Muscle layer of colon (tissue), 2 donors: ENCODE measurements at regions not wholly inside any gene's neighbourhood (a gene's known extent, or its start where the extent isn't known, plus 50 kb on each side); places are given as distances from the start of the nearest gene placed in this dataset.

Experiments
- H3K27ac ChIP-seq: one replicate; pipeline ENCODE4 v1.7.0; 2013; ENCODE audit warnings: low read depth, mild to moderate bottlenecking, low read length, moderate library complexity
- H3K27me3 ChIP-seq, 2 donors: one replicate each; pipeline ENCODE4 v1.7.0; 2013; ENCODE audit warnings: low read length in 2 of 2, mild to moderate bottlenecking in 2 of 2; ENCODE audit not compliant: insufficient read depth in 2 of 2, control insufficient read depth in 1 of 2
- H3K36me3 ChIP-seq: one replicate; pipeline ENCODE4 v1.7.0; 2013; ENCODE audit warnings: mild to moderate bottlenecking, low read length; ENCODE audit not compliant: insufficient read depth
- H3K4me1 ChIP-seq: one replicate; pipeline ENCODE4 v1.7.0; 2013; ENCODE audit warnings: mild to moderate bottlenecking, low read length; ENCODE audit not compliant: insufficient read depth
- H3K4me3 ChIP-seq, 2 donors: one replicate each; pipeline ENCODE4 v1.7.0; 2013; ENCODE audit warnings: low read length in 2 of 2, low read depth in 1 of 2, mild to moderate bottlenecking in 1 of 2, moderate library complexity in 1 of 2
- H3K9ac ChIP-seq: one replicate; pipeline ENCODE4 v1.7.0; 2013; ENCODE audit warnings: low read length
- H3K9me3 ChIP-seq: one replicate; pipeline ENCODE4 v1.7.0; 2013; ENCODE audit warnings: mild to moderate bottlenecking, low read length
- donor health status: abdominal sarcoma.
- donor health status: Adenocarcinoma of cecum.

DNA sequence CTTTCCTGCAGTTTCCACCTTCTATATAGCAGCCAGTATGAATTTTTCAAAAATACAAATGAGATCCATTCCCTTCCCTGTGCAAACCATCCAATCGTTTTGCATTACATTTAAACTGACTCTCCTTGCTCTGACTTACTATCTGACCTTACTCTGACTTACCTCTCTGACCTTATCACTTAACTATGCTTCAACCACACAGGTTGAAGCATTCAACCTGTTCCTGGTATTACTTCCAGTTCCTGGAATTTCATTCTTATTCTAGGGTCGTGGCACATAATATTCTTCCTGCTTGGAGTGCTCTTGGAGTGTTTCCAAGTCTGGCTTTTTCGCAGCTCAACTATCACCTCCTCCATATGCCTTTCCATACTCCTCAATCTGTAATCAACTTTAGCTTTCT lies 850.6 kb upstream of the CHAC2 start:
- no peak overlapping the region for H3K27ac ChIP-seq
- H3K4me3 ChIP-seq, result no peak overlapping the region
- H3K9me3 ChIP-seq, result no peaks in the 10 kb centered on the region
- H3K4me1 ChIP-seq, result no peaks in the 10 kb centered on the region
- no peaks in the 10 kb centered on the region for H3K36me3 ChIP-seq
- H3K9ac ChIP-seq, result no peak overlapping the region
- no peaks in the 10 kb centered on the region for H3K27me3 ChIP-seq

DNA sequence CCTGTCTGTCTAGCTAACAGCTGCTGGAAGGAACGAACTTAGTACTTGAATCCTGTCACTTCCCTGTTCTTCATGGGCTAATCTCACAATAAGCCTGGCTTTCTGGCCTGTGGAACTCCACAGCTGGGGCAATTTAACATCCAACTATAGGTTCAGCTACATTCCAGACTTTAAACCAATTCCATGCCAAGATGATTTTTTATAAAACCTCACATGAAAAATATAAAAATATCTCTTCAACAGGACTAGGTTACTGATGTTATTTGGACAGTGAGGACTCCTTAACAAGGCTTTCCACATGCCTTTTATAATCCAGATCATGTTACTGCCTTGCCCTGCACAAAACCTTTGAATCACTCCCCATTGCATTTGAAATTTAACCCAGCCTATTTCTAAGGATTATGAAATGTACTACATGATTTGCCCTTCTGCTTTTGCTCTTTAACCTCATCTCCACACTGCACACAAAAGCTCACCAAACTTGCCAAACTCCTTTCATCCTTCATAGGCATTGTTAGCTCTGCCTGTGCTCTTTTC lies 863.2 kb upstream of the CHAC2 start:
- no peak overlapping the region for H3K4me3 ChIP-seq
- H3K9ac ChIP-seq, result no peak overlapping the region
- no peak overlapping the region for H3K27ac ChIP-seq
- no peaks in the 10 kb centered on the region for H3K36me3 ChIP-seq
- no peaks in the 10 kb centered on the region for H3K4me1 ChIP-seq
- H3K9me3 ChIP-seq, result peaks cover 4% of the 10 kb centered on the region
- H3K27me3 ChIP-seq, result no peaks in the 10 kb centered on the region

DNA sequence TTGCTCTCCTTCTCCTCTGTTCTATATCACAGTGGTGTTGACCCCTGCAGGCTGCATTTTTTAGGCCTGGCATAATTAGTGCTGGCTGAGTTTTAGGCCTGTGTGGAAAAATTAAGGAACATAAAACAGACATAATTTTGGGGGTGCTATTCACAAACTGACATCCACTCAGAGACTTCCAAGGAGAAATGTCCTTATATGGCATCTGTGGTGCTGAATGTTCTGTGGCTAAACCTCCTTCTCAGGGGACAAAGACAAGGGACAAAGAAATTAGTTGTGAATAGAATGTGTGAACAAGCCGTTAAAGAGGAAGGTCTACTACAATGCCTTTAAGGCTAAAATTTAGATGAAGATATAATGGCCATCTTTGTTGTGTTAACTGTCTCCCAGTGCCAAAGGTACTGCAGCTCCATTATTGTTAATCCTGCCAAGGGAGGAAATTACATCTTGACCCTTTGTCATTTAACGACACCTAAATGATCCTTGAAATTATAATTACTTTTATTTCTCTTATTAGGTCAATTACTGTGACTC lies 870.0 kb upstream of the CHAC2 start:
- H3K4me3 ChIP-seq, result no peak overlapping the region

GRCh38 chr2:52895726-52896340 lies 871.8 kb upstream of the CHAC2 start:
- Histone ChIP-seq H3K9ac (no peak overlapping the region), H3K4me1 (no peaks in the 10 kb centered on the region), H3K27me3 (no peaks in the 10 kb centered on the region), H3K27ac (no peak overlapping the region), H3K36me3 (no peaks in the 10 kb centered on the region), H3K9me3 (no peaks in the 10 kb centered on the region), H3K4me3 (no peak overlapping the region)

More for the DNA sequence above, 870.0 kb upstream of the CHAC2 start:
- H3K27ac ChIP-seq, result no peak overlapping the region
- no peak overlapping the region for H3K9ac ChIP-seq
- H3K9me3 ChIP-seq, result peaks cover 4% of the 10 kb centered on the region
- no peaks in the 10 kb centered on the region for H3K27me3 ChIP-seq
- H3K4me1 ChIP-seq, result no peaks in the 10 kb centered on the region
- H3K36me3 ChIP-seq, result no peaks in the 10 kb centered on the region

DNA sequence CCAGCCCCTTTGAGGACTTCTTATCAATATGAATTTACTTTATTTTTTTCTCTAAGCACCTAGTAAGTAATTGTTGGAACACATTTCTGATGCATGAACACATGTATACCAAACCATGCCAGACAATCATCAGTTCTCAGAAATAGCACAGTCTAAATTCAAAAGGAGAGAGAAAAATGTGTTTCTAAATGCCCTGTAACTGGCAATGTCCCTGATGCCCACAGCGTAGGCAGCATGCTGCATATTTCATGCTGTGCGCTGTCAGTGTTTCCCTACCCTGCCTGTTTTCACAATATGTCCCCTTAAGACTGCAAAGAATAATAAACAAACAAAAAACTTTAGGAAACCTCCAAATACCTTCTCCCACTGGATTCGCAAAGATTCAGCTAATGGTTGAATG lies 881.0 kb upstream of the CHAC2 start:
- Histone ChIP-seq H3K9me3 (no peaks in the 10 kb centered on the region), H3K27ac (no peak overlapping the region), H3K27me3 (no peaks in the 10 kb centered on the region), H3K9ac (no peak overlapping the region), H3K36me3 (no peaks in the 10 kb centered on the region), H3K4me3 (no peak overlapping the region), H3K4me1 (no peaks in the 10 kb centered on the region)

GRCh38 chr2:52884761-52885352 lies 882.7 kb upstream of the CHAC2 start:
- Histone ChIP-seq H3K4me1 (no peaks in the 10 kb centered on the region), H3K4me3 (no peak overlapping the region), H3K9ac (no peak overlapping the region), H3K36me3 (no peaks in the 10 kb centered on the region), H3K9me3 (no peaks in the 10 kb centered on the region), H3K27ac (no peak overlapping the region), H3K27me3 (no peaks in the 10 kb centered on the region)

DNA sequence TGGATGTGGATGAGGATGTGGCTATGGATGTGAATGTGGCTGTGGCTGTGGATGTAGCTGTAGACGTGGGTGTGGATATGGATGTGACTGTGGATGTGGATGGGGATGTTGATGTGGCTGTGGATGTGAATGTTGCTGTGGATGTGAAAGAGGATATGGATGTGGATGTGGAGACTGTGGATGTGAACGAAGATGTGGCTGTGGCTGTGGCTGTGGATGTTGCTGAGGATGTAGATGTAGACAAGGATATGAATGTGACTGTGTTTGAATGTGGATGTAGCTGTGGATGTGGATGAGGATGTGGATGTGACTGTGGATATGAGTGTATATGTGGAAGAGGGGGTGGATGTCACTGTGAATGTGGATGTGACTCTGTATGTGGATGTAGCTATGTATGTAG lies 884.6 kb upstream of the CHAC2 start:
- H3K4me3 ChIP-seq, result no peak overlapping the region
- H3K9me3 ChIP-seq, result no peaks in the 10 kb centered on the region
- H3K4me1 ChIP-seq, result no peaks in the 10 kb centered on the region
- no peak overlapping the region for H3K27ac ChIP-seq
- no peaks in the 10 kb centered on the region for H3K27me3 ChIP-seq
- no peak overlapping the region for H3K9ac ChIP-seq
- no peaks in the 10 kb centered on the region for H3K36me3 ChIP-seq

GRCh38 chr2:52881606-52882005 lies 886.0 kb upstream of the CHAC2 start:
- Histone ChIP-seq H3K36me3 (no peaks in the 10 kb centered on the region), H3K9me3 (no peaks in the 10 kb centered on the region), H3K4me3 (no peak overlapping the region), H3K9ac (no peak overlapping the region), H3K27ac (no peak overlapping the region), H3K27me3 (no peaks in the 10 kb centered on the region), H3K4me1 (no peaks in the 10 kb centered on the region)

GRCh38 chr2:52880872-52881271 lies 886.7 kb upstream of the CHAC2 start:
- no peaks in the 10 kb centered on the region for H3K9me3 ChIP-seq
- H3K36me3 ChIP-seq, result no peaks in the 10 kb centered on the region

GRCh38 chr2:52879561-52879960 lies 888.0 kb upstream of the CHAC2 start:
- H3K9me3 ChIP-seq, result no peaks in the 10 kb centered on the region
- H3K4me1 ChIP-seq, result no peaks in the 10 kb centered on the region
- H3K36me3 ChIP-seq, result no peaks in the 10 kb centered on the region
- H3K27ac ChIP-seq, result no peak overlapping the region
- no peak overlapping the region for H3K9ac ChIP-seq
- no peaks in the 10 kb centered on the region for H3K27me3 ChIP-seq
- H3K4me3 ChIP-seq, result no peak overlapping the region

More at GRCh38 chr2:52880872-52881271, 886.7 kb upstream of the CHAC2 start:
- Histone ChIP-seq H3K4me3 (no peak overlapping the region), H3K4me1 (no peaks in the 10 kb centered on the region), H3K9ac (no peak overlapping the region), H3K27me3 (no peaks in the 10 kb centered on the region), H3K27ac (no peak overlapping the region)

DNA sequence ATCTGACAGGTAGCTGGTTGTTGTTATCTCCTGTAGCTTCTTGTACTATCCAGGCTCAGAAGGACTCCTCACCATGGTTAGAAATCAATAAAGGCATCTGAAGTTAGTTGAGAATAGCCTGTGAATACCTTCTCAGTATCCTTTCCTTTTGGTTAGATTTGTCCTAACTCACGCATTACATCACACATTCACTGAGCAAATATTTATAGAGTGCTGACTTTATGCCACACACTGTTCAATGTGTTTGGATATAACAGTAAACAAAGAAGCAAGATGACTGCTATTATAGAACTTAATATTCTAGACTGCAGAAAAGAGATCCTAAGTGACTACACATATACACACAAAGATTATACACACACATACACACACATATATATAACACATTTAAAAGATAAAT lies 889.9 kb upstream of the CHAC2 start:
- Histone ChIP-seq H3K9me3 (no peaks in the 10 kb centered on the region), H3K4me3 (no peak overlapping the region), H3K36me3 (no peaks in the 10 kb centered on the region), H3K27ac (no peak overlapping the region), H3K27me3 (no peaks in the 10 kb centered on the region), H3K9ac (no peak overlapping the region), H3K4me1 (no peaks in the 10 kb centered on the region)
